HG02759 (cell line): ENCODE measurements at regions not wholly inside any gene's neighbourhood (a gene's known extent, or its start where the extent isn't known, plus 50 kb on each side); places are given as distances from the start of the nearest gene placed in this dataset.
"Not testable (repeated sequence)": the region's sequence is repeated elsewhere in the genome, so short reads cannot be mapped to it uniquely, and the experiment has no call there.

Experiments
- ATAC-seq: cut with Tn5 transposase; IDR thresholded peaks from one replicate; pipeline ENCODE4 v1.9.1; 2021; ENCODE audit warnings: mild to moderate bottlenecking, moderate library complexity; ENCODE audit not compliant: unreplicated experiment

DNA sequence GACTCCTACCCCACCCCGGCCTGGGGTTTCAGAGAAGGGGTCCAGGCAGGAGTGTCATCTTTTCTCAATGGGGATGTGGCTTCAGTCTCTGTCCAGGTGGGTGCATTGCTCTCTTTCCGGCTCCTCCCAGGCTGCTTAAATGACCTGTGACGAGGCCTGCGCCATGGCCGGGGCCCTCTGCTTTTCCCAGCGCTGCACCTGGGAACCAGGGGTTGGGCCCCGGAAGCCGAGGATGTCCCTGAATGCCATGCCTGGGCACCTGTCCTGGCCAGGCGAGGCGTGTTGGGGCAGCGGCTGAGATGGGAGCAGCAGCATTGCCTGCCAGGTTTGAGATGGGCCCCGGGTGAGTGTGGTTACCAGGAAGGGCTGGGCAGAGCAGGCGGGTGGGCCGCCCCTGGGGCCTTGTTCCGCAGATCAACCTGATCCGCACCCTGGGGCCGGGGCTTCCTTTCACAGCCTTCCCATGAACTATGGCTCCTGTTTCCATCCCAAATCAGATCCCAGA is 147.4 kb downstream of the SEC14L1 start:
- ATAC-seq, result no peak

DNA sequence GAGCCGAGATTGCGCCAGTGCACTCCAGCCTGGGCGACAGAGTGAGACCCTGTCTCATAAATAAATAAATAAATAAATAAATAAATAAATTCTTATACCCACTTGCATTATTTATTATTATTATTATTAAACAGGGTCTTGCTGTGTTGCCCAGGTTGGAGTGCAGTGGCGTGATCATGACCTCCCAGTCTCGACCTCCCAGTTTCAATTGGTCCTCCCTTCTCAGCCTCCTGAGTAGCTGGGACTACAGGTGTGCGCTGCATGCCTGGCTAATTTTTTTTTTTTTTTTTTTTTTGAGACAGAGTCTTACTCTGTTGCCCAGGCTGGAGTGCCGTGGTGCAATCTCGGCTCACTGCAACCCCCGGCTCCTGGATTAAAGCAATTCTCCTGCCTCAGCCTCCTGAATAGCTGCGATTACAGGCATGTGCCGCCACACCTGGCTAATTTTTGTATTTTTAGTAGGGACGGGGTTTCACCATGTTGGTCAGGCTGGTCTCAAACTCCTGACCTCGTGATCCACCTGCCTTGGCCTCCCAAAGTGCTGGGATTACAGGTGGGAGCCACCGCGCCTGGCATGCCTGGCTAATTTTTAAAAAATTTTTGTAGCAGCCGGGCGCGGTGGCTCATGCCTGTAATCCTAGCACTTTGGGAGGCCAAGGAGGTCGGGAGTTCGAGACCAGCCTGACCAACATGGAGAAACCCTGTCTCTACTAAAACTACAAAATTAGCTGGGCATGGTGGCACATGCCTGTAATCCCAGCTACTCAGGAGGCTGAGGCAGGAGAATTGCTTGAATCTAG is 150.2 kb downstream of the SEC14L1 start:
- not testable (repeated sequence) for ATAC-seq

DNA sequence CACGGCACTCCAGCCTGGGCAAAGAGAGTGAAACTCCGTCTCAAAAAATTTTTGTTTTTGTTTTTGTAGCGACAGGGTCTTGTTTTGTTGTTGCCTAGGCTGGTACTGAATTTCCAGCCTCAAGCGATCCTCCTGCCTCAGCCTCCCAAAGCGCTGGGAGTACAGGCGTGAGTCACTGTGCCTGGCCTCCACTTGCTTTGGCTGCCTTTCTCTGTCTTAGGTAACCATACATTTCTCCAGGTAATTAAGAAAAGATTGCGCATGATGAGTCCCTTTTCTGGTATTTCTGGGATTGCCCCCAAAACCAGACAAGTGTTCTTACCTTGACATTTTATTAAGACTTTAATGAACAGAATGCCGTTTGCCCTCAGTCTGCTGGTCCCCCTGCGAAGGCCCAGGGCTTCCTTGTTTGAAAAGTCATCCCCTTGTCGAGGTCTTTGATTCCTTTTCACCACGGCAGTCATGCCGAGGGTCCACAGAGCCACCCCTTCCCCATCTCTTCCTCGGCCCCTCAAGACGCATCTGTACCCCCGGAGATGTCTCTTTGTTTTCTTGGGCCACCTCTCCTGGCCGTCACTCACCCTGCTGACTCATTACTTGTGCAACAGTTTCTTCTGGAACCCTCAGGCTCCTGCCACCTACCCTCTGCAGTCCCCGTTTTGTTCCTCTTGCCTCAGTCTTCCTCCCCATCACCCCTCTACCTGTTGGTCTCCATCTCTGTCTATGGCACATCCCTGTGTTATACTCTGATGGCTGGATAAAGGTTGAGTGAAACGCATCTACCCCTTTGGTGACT is 151.0 kb downstream of the SEC14L1 start:
- ATAC-seq, result no peak

DNA sequence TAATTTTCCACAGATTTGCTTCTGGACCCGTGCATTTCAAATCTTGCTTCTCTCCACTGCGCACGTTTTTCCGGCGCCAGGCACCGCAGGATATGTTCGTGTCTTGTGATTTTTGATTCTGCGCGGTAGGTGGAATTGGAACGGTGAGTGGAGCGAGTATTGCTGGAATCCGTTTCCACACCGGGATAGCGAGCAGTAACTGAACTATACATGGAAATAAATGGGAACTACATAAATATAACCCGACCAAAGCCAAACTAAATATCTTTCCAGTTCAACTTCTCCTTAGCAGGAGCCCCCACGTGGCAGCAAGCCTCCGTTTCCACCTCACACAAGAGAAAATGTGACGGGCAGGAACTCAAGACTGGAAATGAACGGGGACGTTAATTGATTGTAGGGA is 154.0 kb downstream of the SEC14L1 start:
- ATAC-seq, result no peak

DNA sequence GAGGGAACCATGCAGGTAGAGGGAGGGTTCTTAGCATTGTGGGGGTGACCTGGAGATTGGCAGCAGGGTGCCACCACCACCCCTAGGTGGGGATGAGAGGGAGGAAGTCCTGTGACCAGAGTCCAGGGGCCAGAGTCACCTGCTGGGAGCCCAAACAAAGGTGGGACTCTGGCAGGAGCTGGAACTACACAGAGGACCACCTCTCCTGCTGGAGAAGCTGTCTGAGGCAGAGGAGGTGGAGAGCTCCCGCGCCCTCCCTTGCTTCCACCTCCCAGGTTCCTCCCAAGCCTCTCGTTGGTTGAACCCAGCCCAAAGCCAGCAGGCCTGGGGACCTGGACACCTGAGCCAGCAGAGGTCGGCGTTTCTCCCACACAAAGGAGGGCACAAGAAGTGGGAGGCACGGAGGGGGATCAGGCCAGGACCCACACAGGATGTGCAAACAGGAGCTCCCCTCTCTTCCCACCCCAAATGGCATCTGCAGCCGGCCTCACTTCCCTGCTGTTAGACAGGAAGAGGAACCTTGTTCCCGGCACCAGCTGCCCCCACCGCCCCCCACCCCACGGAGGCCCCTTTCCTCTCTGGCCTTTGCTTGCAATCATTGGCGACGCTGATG is 154.6 kb downstream of the SEC14L1 start:
- no peak for ATAC-seq

DNA sequence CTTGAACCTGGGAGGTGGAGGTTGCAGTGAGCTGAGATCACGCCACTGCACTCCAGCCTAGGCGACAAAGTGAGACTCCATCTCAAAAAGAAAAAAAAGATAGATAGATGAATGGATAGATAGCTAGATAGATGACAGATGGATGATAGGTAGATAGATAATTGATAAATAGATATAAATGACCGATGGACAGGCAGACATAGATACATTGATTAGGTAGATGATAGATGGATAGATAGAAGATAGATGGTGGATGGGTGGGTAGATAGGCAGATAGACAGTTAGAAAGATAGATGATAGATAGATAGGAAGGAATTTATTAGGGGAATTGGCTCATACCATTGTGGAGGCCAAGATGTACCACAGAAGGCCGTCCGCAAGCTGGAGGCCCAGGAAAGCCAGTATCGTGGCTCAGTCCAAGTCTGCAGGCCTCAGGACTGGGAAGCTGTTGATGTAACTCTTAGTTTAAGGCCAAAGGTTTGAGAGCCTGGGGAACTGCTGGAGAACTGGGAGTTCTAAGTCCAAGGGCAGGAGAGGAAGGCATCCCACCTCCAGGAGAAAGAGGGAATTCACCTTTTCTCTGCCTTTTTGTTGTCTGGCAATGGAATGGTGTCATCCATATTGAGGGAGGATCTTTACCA is 156.1 kb downstream of the SEC14L1 start:
- no peak for ATAC-seq

DNA sequence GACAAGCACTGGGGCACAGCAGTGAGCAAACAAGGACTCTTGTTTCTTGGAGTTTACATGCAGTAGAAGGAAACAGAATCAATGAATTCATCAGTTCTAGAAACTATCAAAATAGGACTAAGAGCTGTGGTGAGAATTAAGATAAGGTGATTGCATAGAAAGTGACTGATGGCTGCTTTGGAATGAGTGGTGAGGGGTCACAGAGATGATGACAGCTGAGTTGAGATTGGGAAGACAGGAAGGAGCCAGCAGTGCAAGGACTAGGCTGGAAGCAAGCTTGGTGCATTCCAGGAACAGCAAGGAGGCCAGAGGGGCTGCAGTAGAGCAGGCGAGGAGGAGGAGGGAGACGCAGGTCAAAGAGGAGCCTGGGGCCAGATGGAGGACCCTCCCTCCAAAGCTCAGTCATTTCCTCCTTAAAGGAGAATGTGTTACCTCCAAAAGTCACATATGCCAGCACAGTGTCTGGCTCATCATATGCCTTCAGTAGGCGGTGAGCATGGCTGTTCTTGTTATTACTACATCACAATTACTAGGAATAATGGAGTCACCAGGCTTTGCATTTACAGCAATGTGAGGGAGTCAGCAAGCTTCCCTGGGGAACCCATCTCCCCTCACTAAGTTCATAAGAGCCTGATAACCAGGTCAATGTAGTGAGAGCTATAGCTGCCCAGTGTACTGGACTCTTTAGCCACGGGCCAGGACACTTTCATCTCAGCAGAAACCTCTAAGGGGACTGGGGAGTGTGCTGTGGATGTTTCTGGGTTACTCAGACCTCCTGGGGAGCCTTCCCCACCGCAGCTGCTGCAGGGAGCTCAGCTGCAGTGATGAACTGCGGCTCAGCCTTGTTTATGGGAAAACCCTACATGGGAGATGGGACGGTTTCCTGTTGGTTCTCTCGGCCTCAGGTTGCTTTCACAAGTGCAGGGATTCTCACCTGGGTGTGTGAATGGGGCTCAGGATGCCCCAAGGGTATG is 157.2 kb downstream of the SEC14L1 start:
- ATAC-seq, result no peak

DNA sequence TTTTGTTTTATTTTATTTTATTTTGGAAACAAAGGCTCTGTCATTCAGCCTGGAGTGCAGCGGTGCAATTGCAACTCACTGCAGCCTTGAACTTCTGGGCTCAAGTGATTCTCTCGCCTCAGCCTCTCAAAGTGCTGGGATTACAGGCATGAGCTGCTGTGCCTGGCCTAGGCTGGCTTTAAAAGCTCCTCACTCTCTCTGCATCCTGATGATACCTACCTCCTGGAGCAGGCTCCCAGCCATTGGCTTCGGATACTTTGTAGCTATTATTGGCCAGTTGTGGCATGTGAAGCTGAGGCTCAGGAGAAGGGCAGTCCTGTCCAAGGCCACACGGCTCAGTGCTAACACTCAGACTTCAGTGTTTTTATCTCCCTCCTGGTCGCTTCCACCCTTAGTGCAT is 158.0 kb downstream of the SEC14L1 start:
- no peak for ATAC-seq

DNA sequence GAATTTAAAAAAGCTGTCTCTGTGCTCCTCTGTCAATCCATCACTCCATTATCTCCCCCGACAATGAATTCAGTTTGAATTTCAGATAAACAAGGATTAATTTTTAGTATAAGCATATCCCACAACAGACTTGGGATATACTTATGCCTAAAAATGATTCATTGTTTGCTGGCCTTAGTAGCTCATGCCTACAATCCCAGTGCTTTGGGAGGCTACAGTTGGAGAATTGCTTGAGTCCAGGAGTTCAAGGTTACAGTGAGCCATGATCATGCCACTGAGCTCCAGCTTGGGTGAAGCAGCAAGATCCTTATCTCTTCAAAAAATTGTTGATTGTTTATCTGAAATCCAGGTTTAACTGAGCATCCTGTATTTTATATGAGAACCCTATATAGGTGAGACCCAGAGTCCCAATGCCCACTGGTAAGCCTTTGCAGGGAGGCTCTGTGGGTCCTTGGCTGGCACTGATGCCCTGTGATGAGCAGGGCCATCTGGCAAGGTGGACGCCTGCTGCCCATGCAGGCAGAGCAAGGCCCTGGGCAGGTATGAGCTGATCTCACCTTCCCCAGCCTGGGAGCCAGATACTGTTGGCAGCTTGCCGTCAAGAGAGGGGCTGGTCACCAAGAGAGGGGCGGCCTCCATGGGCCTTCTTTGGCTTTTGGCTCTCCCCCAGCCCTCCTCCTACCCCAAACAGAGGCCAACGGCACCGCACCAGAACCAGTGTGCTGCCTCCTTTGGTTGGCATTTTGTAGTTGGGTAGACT is 158.7 kb downstream of the SEC14L1 start:
- ATAC-seq, result no peak

DNA sequence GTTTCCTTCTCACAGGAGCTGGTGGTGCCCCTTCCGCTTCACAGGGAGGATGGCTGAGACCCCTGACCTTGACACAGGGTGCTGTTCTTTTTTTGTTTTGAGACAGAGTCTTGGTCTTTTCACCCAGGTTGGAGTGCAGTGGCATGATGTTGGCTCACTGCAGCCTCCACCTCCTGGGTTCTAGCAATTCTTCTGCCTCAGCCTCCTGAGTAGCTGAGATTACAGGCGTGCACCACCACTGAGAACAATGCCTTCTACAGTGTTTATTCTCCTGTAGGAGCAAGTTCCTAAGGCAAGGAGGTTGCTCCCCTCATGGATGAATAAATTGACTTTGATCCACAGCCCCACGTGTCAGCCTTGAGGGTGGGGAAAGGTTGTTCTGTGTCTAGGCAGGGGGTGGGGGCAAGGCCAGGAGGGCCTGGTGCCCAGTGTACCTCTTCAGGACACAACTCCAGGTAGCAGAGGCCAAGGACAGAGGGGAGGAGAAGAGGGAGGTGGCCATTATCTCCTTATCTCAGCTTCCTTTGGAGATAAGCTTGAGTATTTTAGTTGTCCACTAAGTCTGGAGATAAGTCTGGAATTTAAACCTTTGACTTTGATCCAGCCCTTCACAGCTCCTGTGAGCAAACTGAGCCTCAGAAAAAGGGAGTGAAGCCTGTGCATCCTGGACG is 159.4 kb downstream of the SEC14L1 start:
- no peak for ATAC-seq

DNA sequence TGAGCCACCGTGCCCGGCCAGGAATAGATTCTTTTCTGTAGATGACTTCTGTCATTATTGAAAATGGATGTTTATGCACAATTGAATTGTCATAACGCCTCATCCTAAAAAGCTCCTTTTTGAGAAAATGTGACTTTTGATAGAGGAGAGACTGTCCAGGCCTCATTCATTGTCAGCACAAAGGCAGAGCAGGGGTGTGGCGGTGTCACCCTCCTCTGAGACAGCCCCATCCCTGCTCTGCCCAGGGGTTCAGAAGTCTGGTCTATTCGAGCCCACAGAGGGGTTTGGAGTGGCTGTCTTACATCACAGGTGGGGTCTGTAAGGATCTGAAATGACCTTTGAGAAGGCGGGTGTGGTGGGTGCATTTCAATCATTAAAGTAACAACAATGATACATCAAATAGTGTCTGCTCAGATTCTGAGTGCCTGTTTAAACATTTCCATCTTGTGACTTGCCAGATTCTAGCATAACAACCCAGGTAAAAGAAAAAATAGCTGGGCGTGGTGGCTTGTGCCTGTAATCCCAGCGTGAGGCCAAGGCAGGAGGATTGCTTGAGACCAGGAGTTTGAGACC is 161.0 kb downstream of the SEC14L1 start:
- no peak for ATAC-seq

DNA sequence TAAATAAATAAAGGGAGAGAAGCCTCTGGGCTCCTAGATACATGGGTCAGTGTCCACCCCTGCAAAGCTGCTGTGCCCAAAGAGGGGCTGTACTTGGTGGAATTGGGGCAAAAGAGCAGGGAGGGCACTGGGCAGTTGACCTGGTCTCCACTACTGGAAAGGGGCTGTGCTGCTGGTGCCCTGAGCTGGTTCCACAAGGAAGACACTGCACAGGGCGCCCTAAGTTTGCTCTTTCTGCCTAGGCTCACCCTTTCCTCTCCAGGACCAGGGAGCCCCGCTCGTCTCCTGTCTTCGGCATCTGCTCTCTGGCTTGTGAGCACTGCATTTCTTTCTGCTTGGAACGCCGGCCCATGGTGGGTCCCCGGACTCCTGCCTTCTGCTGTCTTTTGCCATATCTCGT is 161.9 kb downstream of the SEC14L1 start:
- no peak for ATAC-seq

DNA sequence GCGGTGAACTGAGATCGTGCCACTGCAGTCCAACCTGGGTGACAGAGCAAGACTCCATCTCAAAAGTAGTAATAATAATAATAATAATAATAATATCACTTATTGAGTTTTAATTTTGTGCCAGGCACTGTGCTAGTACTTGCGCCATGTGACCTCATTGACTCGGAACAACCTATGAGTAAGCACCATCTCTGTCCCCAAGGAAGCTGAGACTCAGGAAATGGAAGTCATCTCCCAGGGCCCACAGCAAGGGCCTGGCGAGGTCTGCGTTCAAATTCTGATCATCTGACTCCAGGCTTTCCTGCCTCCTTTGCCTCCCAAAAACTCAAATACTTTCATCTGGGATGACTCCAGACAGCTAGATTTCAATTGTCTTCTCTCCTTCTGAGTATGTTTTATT is 162.9 kb downstream of the SEC14L1 start:
- no peak for ATAC-seq

DNA sequence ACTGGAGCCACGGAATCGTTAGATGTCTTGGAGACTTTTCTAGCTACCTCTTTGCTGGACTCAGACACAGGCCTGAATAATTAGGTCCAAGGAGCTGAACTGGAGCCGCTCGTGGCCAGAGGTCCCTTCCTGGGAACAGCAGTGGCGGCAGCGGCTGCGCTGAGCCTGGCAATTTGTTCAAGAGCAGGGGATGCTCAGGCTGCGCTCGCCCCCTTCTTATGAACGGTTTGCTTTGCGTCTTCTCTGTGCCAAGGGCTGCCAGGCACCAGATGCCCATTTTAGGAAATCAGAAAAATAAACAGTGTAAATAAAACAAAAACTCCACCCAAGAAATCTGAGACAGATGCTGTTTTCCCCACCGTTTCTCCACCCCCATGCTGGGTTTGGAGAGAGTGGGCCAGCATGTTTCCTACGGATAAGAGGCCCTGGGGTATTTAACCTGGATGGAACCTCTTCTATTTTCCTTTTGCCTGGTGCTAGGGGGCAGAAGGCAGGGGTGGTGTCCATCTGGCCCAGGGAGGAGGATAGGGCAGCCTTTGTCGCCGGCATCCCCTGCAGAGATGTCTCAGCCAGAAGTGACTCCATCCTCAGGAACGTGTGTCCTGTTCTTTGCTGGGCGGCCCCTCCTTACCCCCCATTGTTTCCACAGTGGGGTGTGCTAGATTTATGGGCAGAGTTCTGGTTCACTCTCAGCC is 163.4 kb downstream of the SEC14L1 start:
- ATAC-seq, result no peak

DNA sequence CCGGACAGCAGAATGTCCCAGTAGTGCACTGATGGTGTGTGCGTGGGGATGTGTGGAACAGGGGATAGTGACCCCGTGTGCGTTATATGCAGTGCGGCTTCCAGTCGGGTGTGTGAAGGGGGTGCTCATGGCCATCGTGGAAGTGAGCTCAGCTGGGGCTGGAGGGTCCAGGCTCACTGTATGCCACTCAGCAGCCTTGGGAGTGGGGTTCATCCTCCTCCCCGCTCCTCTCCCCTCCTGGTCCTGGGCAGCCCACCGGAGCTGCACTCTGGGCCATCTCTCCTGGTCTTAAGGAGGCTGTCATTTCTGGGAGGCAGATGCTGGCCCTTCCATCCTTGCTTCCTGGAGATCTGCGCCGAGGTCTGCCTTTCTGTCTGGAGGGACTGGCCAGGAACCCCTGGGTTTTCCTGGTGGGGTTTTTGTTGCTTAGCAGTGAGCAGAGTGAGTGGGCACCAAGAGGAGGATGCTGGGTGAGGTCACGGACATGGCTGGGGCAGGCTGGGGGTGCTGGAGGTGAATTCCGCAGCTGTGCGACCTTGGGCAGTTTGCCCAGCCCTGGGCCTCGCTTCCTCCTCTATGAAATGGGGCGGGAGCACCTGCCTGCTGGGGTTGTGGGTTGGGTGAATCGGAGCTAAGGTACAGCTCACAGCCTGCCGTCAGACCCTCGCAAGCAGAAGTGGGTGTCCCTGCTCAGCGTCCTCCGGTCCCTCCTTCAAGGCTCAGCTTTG is 164.1 kb downstream of the SEC14L1 start:
- ATAC-seq, result no peak

DNA sequence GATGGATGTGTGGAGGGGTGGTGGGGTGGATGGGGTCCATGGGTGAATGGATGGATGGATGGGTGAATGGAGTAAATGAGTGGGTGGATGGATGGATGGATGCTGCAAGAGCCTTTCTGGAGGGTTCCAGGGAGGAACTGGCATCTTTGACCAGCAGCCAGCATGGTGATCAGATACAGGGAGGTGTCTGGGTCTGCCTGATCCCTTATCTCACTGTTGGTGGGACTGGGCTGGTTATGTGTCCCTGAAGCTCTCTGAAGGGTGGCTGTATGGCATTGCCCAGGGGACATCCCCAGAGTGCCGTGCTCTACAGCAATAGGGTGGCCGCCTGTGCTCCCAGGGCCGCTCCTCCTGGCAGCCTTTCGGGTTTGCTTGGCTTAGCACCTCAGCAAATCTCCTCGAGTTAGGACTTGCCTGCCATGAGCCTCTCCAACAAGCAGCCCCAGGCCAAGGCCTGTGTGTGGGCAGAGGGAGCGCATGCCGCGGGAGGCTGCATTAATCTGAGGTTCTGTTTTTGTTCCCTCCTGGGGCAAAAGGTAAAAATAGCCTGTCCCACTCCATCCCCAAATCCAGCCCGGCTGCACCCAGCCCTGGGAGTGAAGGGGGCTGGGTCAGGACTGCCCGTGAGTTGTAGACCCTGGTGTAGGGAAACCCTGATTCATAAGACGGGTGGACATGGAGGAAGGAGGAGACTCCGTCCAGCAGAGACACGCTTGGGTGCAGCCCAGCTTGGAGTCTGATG is 165.4 kb downstream of the SEC14L1 start:
- no peak for ATAC-seq
